Smooth muscle cell (in vitro differentiated cells): ENCODE measurements at regions not wholly inside any gene's neighbourhood (a gene's known extent, or its start where the extent isn't known, plus 50 kb on each side); places are given as distances from the start of the nearest gene placed in this dataset.

Experiments
- DNase-seq: peaks from one replicate; lab custom pipeline; 2025; ENCODE audit not compliant: unreplicated experiment; lab: John Stamatoyannopoulos, UW
- H2AFZ ChIP-seq: fragments of 200-600 bp; sonication (generic); 2 replicates; pipeline ENCODE4 v1.6.0; 2016; ENCODE audit warnings: antibody characterized with exemption, low read depth, mild to moderate bottlenecking
- H3F3A ChIP-seq: fragments of 200-600 bp; sonication (generic); 2 replicates; pipeline ENCODE4 v1.6.0; 2017; ENCODE audit warnings: antibody characterized with exemption, low read depth
- H3K27ac ChIP-seq: fragments of 200-600 bp; sonication (generic); 2 replicates; pipeline ENCODE4 v1.5.1; 2016; ENCODE audit warnings: low read depth, mild to moderate bottlenecking
- H3K27me3 ChIP-seq: fragments of 200-600 bp; sonication (generic); 2 replicates; pipeline ENCODE4 v1.6.1; 2016; ENCODE audit warnings: low read depth, mild to moderate bottlenecking
- H3K36me3 ChIP-seq: fragments of 200-600 bp; sonication (generic); 2 replicates; pipeline ENCODE4 v1.5.1; 2016; ENCODE audit warnings: low read depth
- H3K4me1 ChIP-seq: fragments of 200-600 bp; sonication (generic); 2 replicates; pipeline ENCODE4 v1.5.1; 2016; ENCODE audit warnings: low read depth
- H3K4me2 ChIP-seq: fragments of 200-600 bp; sonication (generic); 2 replicates; pipeline ENCODE4 v1.6.0; 2016; ENCODE audit warnings: mild to moderate bottlenecking
- H3K4me3 ChIP-seq: fragments of 200-600 bp; sonication (generic); 2 replicates; pipeline ENCODE4 v1.5.1; 2016; ENCODE audit warnings: mild to moderate bottlenecking
- H3K79me2 ChIP-seq: fragments of 200-600 bp; sonication (generic); 2 replicates; pipeline ENCODE4 v1.6.0; 2016; ENCODE audit warnings: low read depth, mild to moderate bottlenecking
- H3K9ac ChIP-seq: fragments of 200-600 bp; sonication (generic); 2 replicates; pipeline ENCODE4 v1.6.0; 2016; ENCODE audit warnings: low read depth
- H3K9me3 ChIP-seq: fragments of 200-600 bp; sonication (generic); replicated peaks from 2 replicates; pipeline ENCODE4 v1.5.1; 2016; ENCODE audit warnings: low read depth
- H4K20me1 ChIP-seq: fragments of 200-600 bp; sonication (generic); 2 replicates; pipeline ENCODE4 v1.6.0; 2016; ENCODE audit warnings: low read depth
- CTCF ChIP-seq: fragments of 200-600 bp; sonication (generic); IDR thresholded peaks from 2 replicates; pipeline ENCODE4 v1.5.1; 2017; ENCODE audit warnings: borderline replicate concordance, mild to moderate bottlenecking, antibody characterized with exemption; ENCODE audit not compliant: insufficient read depth, poor library complexity, severe bottlenecking
- WGBS: methylation state at CpG from one replicate; pipeline ENCODE4 v1.1.7; 2016; ENCODE audit warnings: low lambda C conversion rate; 5-methylcytosine and 5-hydroxymethylcytosine counted together

- H3K27me3 ChIP-seq: no peaks in the 10 kb centered on the region
- no peaks in the 10 kb centered on the region for H4K20me1 ChIP-seq
- H3K4me1 ChIP-seq: peaks cover 3% of the 10 kb centered on the region
- no peak for DNase-seq
- peak overlapping the region; percentile 3 for H3K4me2 ChIP-seq
- no peak overlapping the region for H3K27ac ChIP-seq
- TF ChIP-seq CTCF: no peak
- no peaks in the 10 kb centered on the region for H3K79me2 ChIP-seq
- no peak overlapping the region for H2AFZ ChIP-seq
- no peaks in the 10 kb centered on the region for H3K36me3 ChIP-seq
- H3K9me3 ChIP-seq: no peaks in the 10 kb centered on the region
- WGBS: 88% methylated on average over 1 of the region's 1 CpG
- H3K4me3 ChIP-seq: no peak overlapping the region
- peaks cover 3% of the 10 kb centered on the region for H3F3A ChIP-seq
- no peak overlapping the region for H3K9ac ChIP-seq
These were observed 95.5 kb upstream of the ST6GAL2 start for GRCh38 chr2:106981491-106981890.

- peak overlapping the region; percentile 27 for H3K4me2 ChIP-seq
- TF ChIP-seq CTCF: no peak
- H3K4me3 ChIP-seq: no peak overlapping the region
- H3K4me1 ChIP-seq: peaks cover 3% of the 10 kb centered on the region
- H3F3A ChIP-seq: peaks cover 3% of the 10 kb centered on the region
- no peaks in the 10 kb centered on the region for H3K79me2 ChIP-seq
- no peak overlapping the region for H3K9ac ChIP-seq
- H2AFZ ChIP-seq: no peak overlapping the region
- peak overlapping the region; percentile 57 for H3K27ac ChIP-seq
- H3K36me3 ChIP-seq: no peaks in the 10 kb centered on the region
- no peaks in the 10 kb centered on the region for H3K27me3 ChIP-seq
- no peaks in the 10 kb centered on the region for H4K20me1 ChIP-seq
- H3K9me3 ChIP-seq: no peaks in the 10 kb centered on the region
- 88% methylated on average over 1 of the region's 1 CpG for WGBS
- no peak for DNase-seq
These were observed 96.4 kb upstream of the ST6GAL2 start for GRCh38 chr2:106982350-106982749.

GRCh38 chr2:106983305-106983704, 97.3 kb upstream of the ST6GAL2 start:
- no peaks in the 10 kb centered on the region for H3K9me3 ChIP-seq
- H3K36me3 ChIP-seq: no peaks in the 10 kb centered on the region
- TF ChIP-seq CTCF: no peak
- peaks cover 3% of the 10 kb centered on the region for H3F3A ChIP-seq
- H3K27me3 ChIP-seq: no peaks in the 10 kb centered on the region
- H3K4me3 ChIP-seq: no peak overlapping the region
- 56% methylated on average over 4 of the region's 4 CpGs for WGBS
- H3K27ac ChIP-seq: peak overlapping the region; percentile 57
- no peak overlapping the region for H3K4me2 ChIP-seq
- H2AFZ ChIP-seq: no peak overlapping the region
- H3K79me2 ChIP-seq: no peaks in the 10 kb centered on the region
- H4K20me1 ChIP-seq: no peaks in the 10 kb centered on the region
- no peak for DNase-seq
- peaks cover under 1% of the 10 kb centered on the region for H3K4me1 ChIP-seq
- H3K9ac ChIP-seq: no peak overlapping the region

GRCh38 chr2:106988361-106988760, 102.4 kb upstream of the ST6GAL2 start:
- H3K27me3 ChIP-seq: no peaks in the 10 kb centered on the region
- H2AFZ ChIP-seq: peak overlapping the region; percentile 7
- H3K36me3 ChIP-seq: no peaks in the 10 kb centered on the region
- 48% methylated on average over 1 of the region's 1 CpG for WGBS
- no peak for DNase-seq
- no peak overlapping the region for H3K9ac ChIP-seq
- peaks cover 19% of the 10 kb centered on the region for H3K4me1 ChIP-seq
- no peaks in the 10 kb centered on the region for H3K79me2 ChIP-seq
- no peaks in the 10 kb centered on the region for H3K9me3 ChIP-seq
- H3K4me2 ChIP-seq: no peak overlapping the region
- H3K4me3 ChIP-seq: no peak overlapping the region
- H4K20me1 ChIP-seq: no peaks in the 10 kb centered on the region
- peaks cover 10% of the 10 kb centered on the region for H3F3A ChIP-seq
- no peak for TF ChIP-seq CTCF
- H3K27ac ChIP-seq: peak overlapping the region; percentile 97
